Right atrium auricular region (tissue), 2 donors: ENCODE measurements at regions not wholly inside any gene's neighbourhood (a gene's known extent, or its start where the extent isn't known, plus 50 kb on each side); places are given as distances from the start of the nearest gene placed in this dataset.

Experiments
- DNase-seq: peaks from one replicate; pipeline ENCODE4 v3.0.0-alpha.2; 2019; ENCODE audit warnings: low spot score
- H3K27ac ChIP-seq, 2 donors: fragments of 200-600 bp; sonication (generic); 1 replicate in 1 of 2; 2 replicates in 1 of 2; pipeline ENCODE4 v1.5.1; 2016 to 2019
- H3K27me3 ChIP-seq, 2 donors: fragments of 200-600 bp; sonication (generic); one replicate each; pipeline versions ENCODE4 v1.5.1 to v1.6.0; 2017 to 2019
- H3K36me3 ChIP-seq: fragments of 200-600 bp; sonication (generic); one replicate; pipeline ENCODE4 v1.5.1; 2016
- H3K4me1 ChIP-seq, 2 donors: fragments of 200-600 bp; sonication (generic); one replicate each; pipeline versions ENCODE4 v1.5.1 to v1.6.0; 2017 to 2019
- H3K4me3 ChIP-seq, 2 donors: fragments of 200-600 bp; sonication (generic); 1 replicate in 1 of 2; 2 replicates in 1 of 2; pipeline ENCODE4 v1.5.1; 2017 to 2019; ENCODE audit warnings: mild to moderate bottlenecking in 1 of 2, moderate library complexity in 1 of 2
- H3K9me3 ChIP-seq, 2 donors: fragments of 200-600 bp; sonication (generic); one replicate each; pipeline ENCODE4 v1.5.1; 2019
- TF ChIP-seq, protein P1 (sequence below), 2 donors: fragments of 200-600 bp; sonication (generic); IDR thresholded peaks; one replicate each; pipeline ENCODE4 v1.5.1; 2019; ENCODE audit warnings: antibody characterized with exemption in 2 of 2

- H3K4me3 ChIP-seq = no peak overlapping the region
- H3K27me3 ChIP-seq = no peaks in the 10 kb centered on the region
- H3K9me3 ChIP-seq = no peaks in the 10 kb centered on the region
- peaks cover 0 to 32% of the 10 kb centered on the region in 2 donors for H3K4me1 ChIP-seq
- no peak for DNase-seq
- H3K27ac ChIP-seq = peak overlapping the region; percentile 78 to 88
- H3K36me3 ChIP-seq = no peaks in the 10 kb centered on the region
- TF ChIP-seq, protein P1, sequence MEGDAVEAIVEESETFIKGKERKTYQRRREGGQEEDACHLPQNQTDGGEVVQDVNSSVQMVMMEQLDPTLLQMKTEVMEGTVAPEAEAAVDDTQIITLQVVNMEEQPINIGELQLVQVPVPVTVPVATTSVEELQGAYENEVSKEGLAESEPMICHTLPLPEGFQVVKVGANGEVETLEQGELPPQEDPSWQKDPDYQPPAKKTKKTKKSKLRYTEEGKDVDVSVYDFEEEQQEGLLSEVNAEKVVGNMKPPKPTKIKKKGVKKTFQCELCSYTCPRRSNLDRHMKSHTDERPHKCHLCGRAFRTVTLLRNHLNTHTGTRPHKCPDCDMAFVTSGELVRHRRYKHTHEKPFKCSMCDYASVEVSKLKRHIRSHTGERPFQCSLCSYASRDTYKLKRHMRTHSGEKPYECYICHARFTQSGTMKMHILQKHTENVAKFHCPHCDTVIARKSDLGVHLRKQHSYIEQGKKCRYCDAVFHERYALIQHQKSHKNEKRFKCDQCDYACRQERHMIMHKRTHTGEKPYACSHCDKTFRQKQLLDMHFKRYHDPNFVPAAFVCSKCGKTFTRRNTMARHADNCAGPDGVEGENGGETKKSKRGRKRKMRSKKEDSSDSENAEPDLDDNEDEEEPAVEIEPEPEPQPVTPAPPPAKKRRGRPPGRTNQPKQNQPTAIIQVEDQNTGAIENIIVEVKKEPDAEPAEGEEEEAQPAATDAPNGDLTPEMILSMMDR (IDR thresholded peaks at IDR 0.05) = no peak
These were observed 137.0 kb downstream of the TMCO5A start for GRCh38 chr15:38071211-38071972.

DNA sequence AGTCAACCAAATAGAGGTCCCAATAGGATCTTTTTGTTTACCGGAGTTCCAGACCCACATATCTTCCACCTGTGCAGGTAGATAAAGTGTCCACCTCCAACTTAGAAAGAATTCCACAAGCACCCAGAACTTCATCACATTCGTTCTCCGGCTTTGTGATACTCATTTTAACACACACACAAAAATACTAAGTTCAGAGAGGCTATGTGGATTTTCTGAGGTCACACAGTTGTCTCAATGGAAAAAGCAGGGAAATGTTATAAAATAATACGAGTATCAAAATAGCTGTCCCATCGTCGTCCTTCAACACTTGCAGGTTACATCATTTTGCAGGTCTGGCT is 137.5 kb downstream of the TMCO5A start:
- Histone ChIP-seq H3K4me1 (peaks cover 0 to 32% of the 10 kb centered on the region in 2 donors), H3K36me3 (no peaks in the 10 kb centered on the region), H3K9me3 (no peaks in the 10 kb centered on the region), H3K27ac (peak overlapping the region; percentile 78 to 88), H3K4me3 (peak overlapping the region in 1 of 2 donors; percentile 52), H3K27me3 (no peaks in the 10 kb centered on the region)
- TF ChIP-seq, protein P1 (IDR thresholded peaks at IDR 0.05) = no peak
- DNase-seq = no peak

GRCh38 chr15:38072348-38073177 is 138.1 kb downstream of the TMCO5A start:
- no peaks in the 10 kb centered on the region for H3K27me3 ChIP-seq
- H3K36me3 ChIP-seq = no peaks in the 10 kb centered on the region
- peak overlapping the region; percentile 78 to 88 for H3K27ac ChIP-seq
- H3K4me3 ChIP-seq = peak overlapping the region; percentile 45 to 52
- TF ChIP-seq, protein P1 (IDR thresholded peaks at IDR 0.05) = no peak
- DNase-seq = peak; percentile 72
- no peaks in the 10 kb centered on the region for H3K9me3 ChIP-seq
- H3K4me1 ChIP-seq = peaks cover 0 to 32% of the 10 kb centered on the region in 2 donors

GRCh38 chr15:38073178-38073946 is 138.9 kb downstream of the TMCO5A start:
- peak; percentile 67 for DNase-seq
- Histone ChIP-seq H3K4me1 (peaks cover 0 to 32% of the 10 kb centered on the region in 2 donors), H3K4me3 (peak overlapping the region; percentile 45 to 52), H3K36me3 (no peaks in the 10 kb centered on the region), H3K27me3 (no peaks in the 10 kb centered on the region), H3K27ac (peak overlapping the region; percentile 78 to 88), H3K9me3 (no peaks in the 10 kb centered on the region)
- TF ChIP-seq, protein P1 (IDR thresholded peaks at IDR 0.05) = no peak

DNA sequence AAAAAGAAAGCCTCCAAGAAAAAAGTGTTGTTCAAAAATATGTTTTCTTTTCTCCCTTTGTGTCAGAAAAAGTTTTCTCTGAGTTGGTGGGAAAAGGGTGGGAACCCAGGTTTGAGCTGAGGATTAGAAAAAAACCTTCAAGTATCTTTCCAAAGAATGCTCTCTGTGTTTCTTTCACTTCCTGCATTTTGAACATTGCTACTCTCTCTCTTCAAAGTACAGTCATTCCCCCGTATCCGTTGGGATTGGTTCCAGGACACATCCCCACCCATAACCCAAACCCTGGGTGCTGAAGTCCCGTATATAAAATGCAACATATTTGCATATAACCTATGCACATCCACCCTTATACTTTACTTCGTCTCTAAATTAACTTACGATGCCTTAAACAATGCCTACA is 139.6 kb downstream of the TMCO5A start:
- TF ChIP-seq, protein P1 (IDR thresholded peaks at IDR 0.05) = no peak
- no peaks in the 10 kb centered on the region for H3K9me3 ChIP-seq
- H3K27ac ChIP-seq = peak overlapping the region; percentile 78 to 88

More for the DNA sequence above, 139.6 kb downstream of the TMCO5A start:
- Histone ChIP-seq H3K4me3 (no peak overlapping the region), H3K4me1 (peaks cover 0 to 26% of the 10 kb centered on the region in 2 donors), H3K27me3 (no peaks in the 10 kb centered on the region), H3K36me3 (no peaks in the 10 kb centered on the region)
- DNase-seq = no peak
